OCI-LY7 (cell line): ENCODE measurements at regions not wholly inside any gene's neighbourhood (a gene's known extent, or its start where the extent isn't known, plus 50 kb on each side); places are given as distances from the start of the nearest gene placed in this dataset.

Experiments used
- CTCF ChIP-seq: fragments of 200-600 bp; sonication (generic); conservative IDR thresholded peaks from 2 replicates; pipeline ENCODE4 v1.5.1; 2014; ENCODE audit warnings: mild to moderate bottlenecking, antibody characterized with exemption, low read length, moderate library complexity, mixed read lengths
- EZH2phosphoT487 ChIP-seq: fragments of 200-600 bp; sonication (generic); IDR thresholded peaks from 2 replicates; pipeline ENCODE4 v1.6.1; 2018; ENCODE audit warnings: low read depth, borderline replicate concordance, mild to moderate bottlenecking, mixed run types, antibody characterized with exemption, low read length, moderate library complexity, mixed read lengths

- TF ChIP-seq CTCF, result no peak
- TF ChIP-seq EZH2phosphoT487, result no peak
Observed at GRCh38 chr5:58145397-58145934, 314.4 kb downstream of the PLK2 start.
